ENCODE measurements at regions not wholly inside any gene's neighbourhood (a gene's known extent, or its start where the extent isn't known, plus 50 kb on each side); places are given as distances from the start of the nearest gene placed in this dataset.

DNA sequence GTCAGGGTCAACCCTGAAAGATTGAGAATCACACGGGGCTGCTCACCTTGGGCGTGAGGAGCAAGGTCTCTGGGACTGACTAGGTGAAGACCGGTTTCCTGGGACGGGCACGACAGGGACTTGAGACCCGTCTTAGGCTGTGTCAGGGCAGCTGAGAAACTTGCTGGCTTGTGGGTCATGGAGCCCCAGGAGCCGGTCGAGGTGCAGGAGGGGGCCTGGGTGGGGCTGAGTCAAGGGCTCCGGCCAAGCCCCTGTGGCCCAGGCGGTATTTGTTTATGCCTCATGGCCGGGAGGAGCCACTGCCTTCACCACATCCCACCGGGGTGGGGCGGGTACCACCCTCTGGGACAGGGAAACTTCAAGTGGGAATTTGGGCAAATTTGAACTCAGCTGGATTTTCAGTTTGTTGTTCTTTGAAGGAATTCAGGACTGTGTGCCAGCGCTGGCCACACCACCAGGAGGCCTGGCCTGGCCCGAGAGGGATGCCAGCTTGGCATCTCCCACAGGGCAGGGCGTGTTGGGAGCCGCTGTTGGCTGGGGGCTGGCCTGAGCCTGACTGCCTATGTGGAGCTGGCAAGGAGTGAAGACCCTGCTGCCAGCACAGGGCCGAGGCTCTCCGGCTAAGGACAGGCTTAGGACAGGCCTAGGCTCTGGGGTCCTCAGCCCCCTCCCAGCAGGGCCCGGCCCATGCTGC is 116.1 kb downstream of the METRNL start:
- TF ChIP-seq, protein P1, sequence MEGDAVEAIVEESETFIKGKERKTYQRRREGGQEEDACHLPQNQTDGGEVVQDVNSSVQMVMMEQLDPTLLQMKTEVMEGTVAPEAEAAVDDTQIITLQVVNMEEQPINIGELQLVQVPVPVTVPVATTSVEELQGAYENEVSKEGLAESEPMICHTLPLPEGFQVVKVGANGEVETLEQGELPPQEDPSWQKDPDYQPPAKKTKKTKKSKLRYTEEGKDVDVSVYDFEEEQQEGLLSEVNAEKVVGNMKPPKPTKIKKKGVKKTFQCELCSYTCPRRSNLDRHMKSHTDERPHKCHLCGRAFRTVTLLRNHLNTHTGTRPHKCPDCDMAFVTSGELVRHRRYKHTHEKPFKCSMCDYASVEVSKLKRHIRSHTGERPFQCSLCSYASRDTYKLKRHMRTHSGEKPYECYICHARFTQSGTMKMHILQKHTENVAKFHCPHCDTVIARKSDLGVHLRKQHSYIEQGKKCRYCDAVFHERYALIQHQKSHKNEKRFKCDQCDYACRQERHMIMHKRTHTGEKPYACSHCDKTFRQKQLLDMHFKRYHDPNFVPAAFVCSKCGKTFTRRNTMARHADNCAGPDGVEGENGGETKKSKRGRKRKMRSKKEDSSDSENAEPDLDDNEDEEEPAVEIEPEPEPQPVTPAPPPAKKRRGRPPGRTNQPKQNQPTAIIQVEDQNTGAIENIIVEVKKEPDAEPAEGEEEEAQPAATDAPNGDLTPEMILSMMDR (IDR thresholded peaks at IDR 0.05) = no peak

DNA sequence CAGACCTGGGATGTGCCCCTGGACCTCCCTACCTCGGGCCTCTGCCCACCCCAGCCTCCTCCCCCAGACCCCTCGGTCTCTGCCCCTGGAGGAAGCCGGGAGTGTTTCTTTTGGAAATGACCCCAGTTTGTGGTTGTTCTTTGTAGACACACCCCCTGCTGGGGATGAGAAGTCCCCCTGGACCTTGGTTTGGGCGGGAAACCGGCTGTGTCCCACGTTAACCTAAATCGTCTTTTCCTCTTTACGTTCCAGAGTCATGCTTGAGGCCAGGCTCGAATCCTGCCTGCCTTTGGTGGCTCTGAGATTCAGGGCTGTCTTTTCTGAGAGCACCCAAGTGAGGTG is 116.6 kb downstream of the METRNL start:
- TF ChIP-seq, protein P1 (IDR thresholded peaks at IDR 0.05) = no peak

DNA sequence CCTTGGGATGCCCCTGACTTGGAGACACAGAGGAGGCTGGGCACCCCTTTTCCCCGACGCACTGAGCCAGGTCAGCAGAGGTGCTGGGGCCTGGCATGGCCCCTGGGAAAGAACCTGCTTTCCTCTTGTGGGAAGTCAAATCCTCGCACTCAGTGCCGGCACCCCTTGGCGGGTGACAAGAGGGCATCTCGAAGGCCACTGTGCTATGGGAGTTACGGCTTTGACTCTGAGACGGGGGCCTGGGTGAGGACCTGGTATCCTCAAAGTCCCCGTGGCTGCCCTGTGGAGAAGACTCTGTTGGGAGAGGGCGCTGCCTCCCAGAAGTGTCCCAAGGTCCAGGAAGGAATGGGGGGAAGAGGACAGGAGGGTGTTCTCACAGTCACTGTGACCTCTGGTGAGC is 117.0 kb downstream of the METRNL start:
- TF ChIP-seq, protein P1 (IDR thresholded peaks at IDR 0.05) = no peak

DNA sequence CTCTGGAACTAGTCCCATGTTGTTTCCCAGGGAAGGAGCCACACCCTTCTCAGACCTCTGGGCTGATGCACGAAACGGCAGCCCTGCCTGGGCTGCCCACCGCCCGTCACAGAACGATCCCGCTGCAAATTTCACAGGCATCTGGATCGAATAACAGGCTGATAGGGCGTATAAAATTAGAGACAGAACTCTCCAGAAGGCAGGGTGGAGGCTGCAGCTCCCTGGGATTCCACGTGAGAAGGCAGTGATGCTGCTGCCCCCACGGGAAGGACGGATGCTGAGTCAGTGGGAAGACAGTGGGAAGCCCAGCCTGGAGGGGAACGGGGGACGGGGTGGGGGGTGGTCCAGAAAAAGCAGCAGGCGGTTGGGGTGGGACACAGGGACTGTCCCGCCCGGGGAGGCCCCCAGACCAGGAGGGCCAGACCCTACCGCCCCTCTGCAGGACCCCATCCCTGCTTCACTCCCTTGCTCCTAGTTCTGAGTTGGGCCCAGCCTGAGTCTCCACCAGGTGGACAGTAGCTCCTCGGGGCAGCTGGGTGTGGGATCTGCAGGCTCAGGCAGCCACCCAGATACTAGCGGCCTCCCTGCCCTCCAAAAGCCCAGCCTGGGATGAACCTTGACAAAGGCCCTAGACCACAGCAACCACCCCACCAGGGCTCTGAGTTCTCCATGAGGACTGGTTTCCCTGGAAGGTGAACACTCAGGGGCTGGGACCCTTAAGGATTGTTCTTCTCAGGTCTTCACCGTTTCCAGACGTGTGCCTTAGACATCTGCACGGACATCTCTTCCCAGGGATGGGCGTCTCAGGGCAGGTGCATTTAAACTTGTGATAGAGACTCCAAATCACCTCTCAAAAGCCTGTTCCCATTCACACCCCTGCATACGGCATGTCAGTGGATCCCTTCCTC is 117.8 kb downstream of the METRNL start:
- TF ChIP-seq, protein P1 (IDR thresholded peaks at IDR 0.05) = no peak

DNA sequence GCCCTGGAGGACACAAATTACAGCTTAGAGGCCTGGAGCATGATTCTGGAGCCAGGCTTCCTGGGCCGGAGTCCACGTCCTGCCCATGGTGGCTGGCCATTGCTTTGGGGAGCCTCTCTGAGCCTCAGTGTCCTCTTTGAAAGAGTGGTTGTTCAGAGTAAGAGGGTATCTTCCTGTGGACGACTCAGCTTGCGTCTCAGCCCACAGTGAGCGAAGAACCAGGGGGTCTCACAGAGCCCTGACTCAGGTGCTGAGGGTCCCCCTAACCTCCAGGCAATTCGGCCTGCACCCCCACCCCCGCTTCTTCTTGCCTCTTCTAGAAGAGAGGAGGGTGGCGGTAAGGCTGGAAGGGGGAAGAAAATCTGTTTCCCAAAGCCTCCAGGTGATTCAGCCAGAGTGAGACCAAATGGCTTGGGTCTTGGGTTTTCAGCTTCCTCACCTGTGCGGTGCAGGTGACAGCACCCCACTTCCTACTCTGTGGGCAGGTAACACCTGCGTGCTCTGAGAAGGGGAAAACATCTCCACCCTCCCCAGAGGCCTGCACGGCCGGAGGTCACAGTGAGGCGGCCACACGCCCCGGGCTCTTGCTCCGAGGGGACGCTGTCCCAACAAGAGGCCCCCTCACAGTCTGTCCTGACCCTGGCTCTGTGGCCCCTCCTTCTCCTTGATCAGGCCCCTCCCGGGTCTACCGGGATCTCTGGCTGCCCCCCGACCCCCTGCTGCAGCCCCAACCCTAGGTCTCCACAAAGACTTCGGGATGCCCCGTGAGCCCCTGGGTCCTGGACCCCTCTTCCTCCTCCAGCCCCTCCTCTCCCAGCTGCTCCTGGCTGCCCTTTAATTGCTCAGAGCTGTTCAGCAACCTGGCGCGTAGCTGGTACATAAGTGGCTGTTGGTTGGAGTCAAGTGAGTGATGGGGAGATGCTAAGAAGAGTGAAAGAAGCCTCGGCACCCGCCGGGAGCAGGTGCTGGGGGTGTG is 119.2 kb downstream of the METRNL start:
- TF ChIP-seq, protein P1 (IDR thresholded peaks at IDR 0.05) = no peak

DNA sequence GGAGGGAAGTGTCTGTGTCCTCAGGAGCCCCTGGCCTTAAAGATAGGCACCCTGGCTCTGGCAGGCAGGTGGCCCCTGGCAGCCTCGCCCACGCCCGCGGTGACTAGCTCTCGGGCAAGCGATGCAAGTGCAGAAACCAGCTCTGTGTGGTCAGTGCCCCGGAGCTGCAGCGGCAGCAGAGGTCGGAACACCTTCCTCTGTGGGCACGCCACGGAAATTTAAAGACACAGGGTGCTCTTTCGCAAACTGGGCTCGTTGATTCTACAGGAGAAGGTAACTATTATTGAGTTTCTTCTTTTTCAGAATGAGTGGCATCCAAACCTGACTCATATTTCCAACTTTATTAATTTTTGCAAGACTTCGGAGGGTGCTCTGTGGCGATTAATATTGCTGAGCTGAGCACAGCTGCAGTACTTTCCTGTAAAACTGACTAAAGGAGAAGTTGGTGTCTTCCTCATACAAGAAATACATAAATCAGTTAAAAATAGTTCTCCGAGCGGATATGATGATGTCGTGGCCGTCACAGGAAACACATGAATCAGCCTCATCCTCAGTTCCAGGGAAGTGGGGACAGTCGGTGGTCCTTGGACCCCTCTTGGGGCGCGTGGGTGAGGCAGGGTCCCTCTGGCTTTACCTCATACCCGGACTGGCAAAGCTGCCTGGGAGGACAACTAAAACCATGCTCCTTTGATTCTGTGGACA is 120.2 kb downstream of the METRNL start:
- TF ChIP-seq, protein P1 (IDR thresholded peaks at IDR 0.05) = no peak

Data from LNCAP (cell line).